MM.1S (cell line): ENCODE measurements at regions not wholly inside any gene's neighbourhood (a gene's known extent, or its start where the extent isn't known, plus 50 kb on each side); places are given as distances from the start of the nearest gene placed in this dataset.

Experiments used
- DNase-seq: peaks from one replicate; pipeline ENCODE4 v3.0.0-alpha.2; 2015
- H2AFZ ChIP-seq: fragments of 300-600 bp; sonication (generic); 2 replicates; pipeline ENCODE4 v1.6.0; 2016; ENCODE audit warnings: antibody characterized with exemption, low read length
- H3F3A ChIP-seq: fragments of 300-600 bp; sonication (generic); 2 replicates; pipeline ENCODE4 v1.6.1; 2016; ENCODE audit warnings: mild to moderate bottlenecking, antibody characterized with exemption, low read length, moderate library complexity, mixed read lengths; ENCODE audit not compliant: insufficient read depth
- H3K27ac ChIP-seq: fragments of 300-600 bp; sonication (generic); 2 replicates; pipeline ENCODE4 v1.5.1; 2016; ENCODE audit warnings: mild to moderate bottlenecking, low read length
- H3K27me3 ChIP-seq: fragments of 300-600 bp; sonication (generic); replicated peaks from 2 replicates; pipeline ENCODE4 v1.6.0; 2016; ENCODE audit warnings: low read length; ENCODE audit not compliant: insufficient read depth
- H3K36me3 ChIP-seq: fragments of 300-600 bp; sonication (generic); replicated peaks from 2 replicates; pipeline ENCODE4 v1.6.1; 2016; ENCODE audit warnings: mild to moderate bottlenecking, low read length, mixed read lengths; ENCODE audit not compliant: insufficient read depth
- H3K4me1 ChIP-seq: fragments of 300-600 bp; sonication (generic); 2 replicates; pipeline ENCODE4 v1.6.1; 2016; ENCODE audit warnings: low read length, mixed read lengths
- H3K4me2 ChIP-seq: fragments of 300-600 bp; sonication (generic); 2 replicates; pipeline ENCODE4 v1.6.0; 2016; ENCODE audit warnings: low read depth, low read length
- H3K4me3 ChIP-seq: fragments of 300-600 bp; sonication (generic); 2 replicates; pipeline ENCODE4 v1.5.1; 2016; ENCODE audit warnings: low read length, mixed read lengths
- H3K79me2 ChIP-seq: fragments of 300-600 bp; sonication (generic); 2 replicates; pipeline ENCODE4 v1.6.1; 2016; ENCODE audit warnings: mixed run types, low read length, mixed read lengths
- H3K9ac ChIP-seq: fragments of 300-600 bp; sonication (generic); 2 replicates; pipeline ENCODE4 v1.6.1; 2016; ENCODE audit warnings: low read length, mixed read lengths
- H3K9me2 ChIP-seq: fragments of 300-600 bp; sonication (generic); replicated peaks from 2 replicates; pipeline ENCODE4 v1.6.1; 2016; ENCODE audit warnings: mild to moderate bottlenecking, low read length, mixed read lengths; ENCODE audit not compliant: insufficient read depth
- H3K9me3 ChIP-seq: fragments of 300-600 bp; sonication (generic); replicated peaks from 2 replicates; pipeline ENCODE4 v1.6.1; 2016; ENCODE audit warnings: mild to moderate bottlenecking, low read length, mixed read lengths; ENCODE audit not compliant: insufficient read depth
- H4K20me1 ChIP-seq: fragments of 300-600 bp; sonication (generic); 2 replicates; pipeline ENCODE4 v1.6.1; 2016; ENCODE audit warnings: mild to moderate bottlenecking, low read length, moderate library complexity, mixed read lengths; ENCODE audit not compliant: insufficient read depth
- EZH2 ChIP-seq: fragments of 300-600 bp; sonication (generic); optimal IDR thresholded peaks from 2 replicates; pipeline ENCODE3; 2017; ENCODE audit warnings: low read depth, mild to moderate bottlenecking, antibody characterized with exemption, low read length, mixed read lengths
- EZH2phosphoT487 ChIP-seq: fragments of 300-600 bp; sonication (generic); IDR thresholded peaks from 2 replicates; pipeline ENCODE4 v1.6.1; 2018; ENCODE audit warnings: antibody characterized with exemption, low read length
- TF ChIP-seq, protein P1 (sequence below): fragments of 300-600 bp; sonication (generic); IDR thresholded peaks from 2 replicates; pipeline ENCODE4 v1.5.1; 2016; ENCODE audit warnings: antibody characterized with exemption, low read length, mixed read lengths

DNA sequence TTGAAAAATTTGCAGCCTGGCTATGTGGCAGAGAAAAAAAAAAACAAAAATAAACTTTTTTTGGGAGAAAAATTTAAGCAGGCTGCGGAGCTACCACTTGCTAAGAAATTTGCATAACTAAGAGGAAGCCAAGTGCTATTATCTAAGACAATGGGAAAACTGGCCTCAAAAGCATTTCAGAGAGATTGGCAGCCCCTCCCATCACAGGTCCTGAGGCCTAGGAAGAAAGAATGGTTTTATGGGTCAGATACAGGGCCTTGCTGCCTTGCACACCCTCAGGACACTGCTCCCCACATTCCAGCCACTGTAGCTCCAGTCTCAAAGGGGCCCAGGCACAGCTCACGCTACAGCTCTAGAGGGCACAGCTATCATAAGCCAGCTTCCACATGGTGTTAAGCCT is 777.9 kb downstream of the TENT5A start:
- H3K9ac ChIP-seq = no peak overlapping the region
- H3K4me1 ChIP-seq = no peaks in the 10 kb centered on the region
- H4K20me1 ChIP-seq = no peaks in the 10 kb centered on the region
- H3K9me3 ChIP-seq = no peaks in the 10 kb centered on the region
- TF ChIP-seq, protein P1, sequence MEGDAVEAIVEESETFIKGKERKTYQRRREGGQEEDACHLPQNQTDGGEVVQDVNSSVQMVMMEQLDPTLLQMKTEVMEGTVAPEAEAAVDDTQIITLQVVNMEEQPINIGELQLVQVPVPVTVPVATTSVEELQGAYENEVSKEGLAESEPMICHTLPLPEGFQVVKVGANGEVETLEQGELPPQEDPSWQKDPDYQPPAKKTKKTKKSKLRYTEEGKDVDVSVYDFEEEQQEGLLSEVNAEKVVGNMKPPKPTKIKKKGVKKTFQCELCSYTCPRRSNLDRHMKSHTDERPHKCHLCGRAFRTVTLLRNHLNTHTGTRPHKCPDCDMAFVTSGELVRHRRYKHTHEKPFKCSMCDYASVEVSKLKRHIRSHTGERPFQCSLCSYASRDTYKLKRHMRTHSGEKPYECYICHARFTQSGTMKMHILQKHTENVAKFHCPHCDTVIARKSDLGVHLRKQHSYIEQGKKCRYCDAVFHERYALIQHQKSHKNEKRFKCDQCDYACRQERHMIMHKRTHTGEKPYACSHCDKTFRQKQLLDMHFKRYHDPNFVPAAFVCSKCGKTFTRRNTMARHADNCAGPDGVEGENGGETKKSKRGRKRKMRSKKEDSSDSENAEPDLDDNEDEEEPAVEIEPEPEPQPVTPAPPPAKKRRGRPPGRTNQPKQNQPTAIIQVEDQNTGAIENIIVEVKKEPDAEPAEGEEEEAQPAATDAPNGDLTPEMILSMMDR = no peak
- TF ChIP-seq EZH2phosphoT487 (no peak), EZH2 (no peak)
- H3K27me3 ChIP-seq = no peaks in the 10 kb centered on the region
- no peak for DNase-seq
- no peaks in the 10 kb centered on the region for H3K9me2 ChIP-seq
- no peaks in the 10 kb centered on the region for H3K79me2 ChIP-seq
- no peaks in the 10 kb centered on the region for H3F3A ChIP-seq
- no peak overlapping the region for H3K4me3 ChIP-seq
- H3K4me2 ChIP-seq = no peak overlapping the region
- H2AFZ ChIP-seq = no peak overlapping the region
- no peaks in the 10 kb centered on the region for H3K36me3 ChIP-seq
- no peak overlapping the region for H3K27ac ChIP-seq

DNA sequence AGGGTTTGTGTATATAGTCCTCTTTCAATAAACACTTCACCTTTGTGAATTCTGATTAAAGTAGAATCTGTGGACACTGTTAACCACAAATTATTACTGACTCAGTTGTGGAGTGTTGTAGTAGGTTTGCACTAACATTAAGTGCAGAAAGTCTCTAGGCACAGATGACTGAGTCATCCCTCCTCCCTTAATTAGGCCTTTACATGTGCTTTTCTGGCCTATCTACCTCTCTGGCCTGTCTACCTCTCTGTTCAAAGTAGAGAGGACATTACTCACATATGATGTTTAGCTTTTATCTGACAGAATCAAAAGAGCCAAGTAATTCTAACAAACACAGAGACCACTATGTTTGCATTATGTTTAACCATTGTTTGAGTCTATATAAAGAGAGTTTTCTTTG is 783.0 kb downstream of the TENT5A start:
- H3K27ac ChIP-seq = no peak overlapping the region
- no peak for DNase-seq
- no peaks in the 10 kb centered on the region for H3K9me3 ChIP-seq
- H4K20me1 ChIP-seq = no peaks in the 10 kb centered on the region
- no peaks in the 10 kb centered on the region for H3K79me2 ChIP-seq
- no peaks in the 10 kb centered on the region for H3K9me2 ChIP-seq
- no peak for TF ChIP-seq EZH2
- no peak for TF ChIP-seq EZH2phosphoT487
- TF ChIP-seq, protein P1 = no peak
- H3K9ac ChIP-seq = no peak overlapping the region
- no peaks in the 10 kb centered on the region for H3K36me3 ChIP-seq
- H3F3A ChIP-seq = no peaks in the 10 kb centered on the region
- H3K4me2 ChIP-seq = no peak overlapping the region
- H3K4me1 ChIP-seq = no peaks in the 10 kb centered on the region
- no peaks in the 10 kb centered on the region for H3K27me3 ChIP-seq
- H2AFZ ChIP-seq = no peak overlapping the region
- no peak overlapping the region for H3K4me3 ChIP-seq

DNA sequence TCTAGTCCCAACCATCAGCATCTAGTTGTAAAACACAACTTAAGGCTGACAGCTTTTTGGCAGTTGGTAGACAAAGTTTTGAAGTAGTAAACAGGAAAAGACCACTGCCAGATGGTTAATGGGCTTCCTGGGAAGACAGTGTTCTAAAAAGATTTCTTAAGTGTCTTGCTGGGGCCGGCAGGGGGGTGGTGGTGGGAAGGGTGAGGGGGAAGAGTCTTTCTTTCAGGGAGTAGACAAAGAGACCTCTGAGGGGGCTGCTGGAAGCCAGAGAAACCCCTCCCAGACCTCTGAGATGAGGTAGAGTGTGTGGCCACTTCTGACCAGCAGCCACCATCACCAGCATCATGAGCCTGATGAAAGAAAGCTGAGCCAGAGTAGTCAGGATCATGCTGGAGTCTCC is 784.9 kb downstream of the TENT5A start:
- Histone ChIP-seq H3F3A (no peaks in the 10 kb centered on the region), H3K9ac (no peak overlapping the region), H2AFZ (no peak overlapping the region), H3K4me1 (no peaks in the 10 kb centered on the region), H3K9me3 (no peaks in the 10 kb centered on the region), H3K9me2 (no peaks in the 10 kb centered on the region), H3K27me3 (no peaks in the 10 kb centered on the region), H3K79me2 (no peaks in the 10 kb centered on the region), H3K4me3 (no peak overlapping the region), H3K4me2 (no peak overlapping the region), H4K20me1 (no peaks in the 10 kb centered on the region), H3K36me3 (no peaks in the 10 kb centered on the region), H3K27ac (no peak overlapping the region)
- DNase-seq = no peak
- no peak for TF ChIP-seq EZH2
- no peak for TF ChIP-seq EZH2phosphoT487
- TF ChIP-seq, protein P1 = no peak
